Stimulated activated CD8-positive, alpha-beta memory T cell treated with anti-CD3 and anti-CD28 coated beads, Interleukin-12 subunit alpha, Interleukin-12 subunit beta, amount 100 ng/mL, for 4 hours (primary cell): ENCODE measurements at regions not wholly inside any gene's neighbourhood (a gene's known extent, or its start where the extent isn't known, plus 50 kb on each side); places are given as distances from the start of the nearest gene placed in this dataset.
"Not testable (repeated sequence)": the region's sequence is repeated elsewhere in the genome, so short reads cannot be mapped to it uniquely, and the experiment has no call there.

Source experiments
- DNase-seq: peaks from one replicate; pipeline ENCODE4 v3.0.0-alpha.2; 2020; ENCODE audit warnings: low read depth

DNA sequence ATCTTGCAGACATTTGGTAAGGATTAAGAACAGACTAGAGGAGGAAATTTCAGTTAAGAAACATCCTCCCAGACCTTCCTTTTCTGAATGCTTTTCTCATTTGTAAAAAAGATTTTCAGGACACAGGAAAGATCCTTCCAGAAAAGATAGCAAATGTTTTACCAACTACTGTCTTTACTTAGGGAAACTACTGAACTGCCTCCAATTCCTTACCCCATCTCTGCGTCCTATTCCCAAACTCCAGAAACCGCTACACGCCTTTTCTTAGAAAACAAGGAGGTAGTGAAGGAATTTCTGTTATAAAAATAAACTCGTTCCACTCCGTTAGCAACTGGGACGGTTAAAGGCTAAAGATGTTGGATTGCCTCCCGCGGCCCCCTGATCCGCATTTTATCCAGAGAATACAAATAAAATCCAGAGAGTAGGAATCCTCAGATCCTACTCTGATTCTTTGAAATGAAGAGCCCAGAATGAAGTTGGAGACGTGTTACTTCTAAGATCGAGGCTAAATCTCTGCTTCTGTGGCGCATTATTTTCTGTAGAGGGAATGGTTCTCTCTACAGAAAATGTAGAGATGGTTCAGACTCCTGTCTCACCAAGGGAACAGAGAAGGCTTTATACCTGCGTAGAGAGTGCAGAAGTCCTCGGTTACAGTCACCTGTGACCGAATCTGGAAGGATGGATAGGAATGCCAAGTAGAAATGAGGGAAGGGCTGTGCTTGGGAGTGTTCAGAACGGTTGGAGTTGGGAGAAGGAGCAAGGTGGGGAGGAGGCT, 133.0 kb downstream of the GPX5 start:
- no peak for DNase-seq

DNA sequence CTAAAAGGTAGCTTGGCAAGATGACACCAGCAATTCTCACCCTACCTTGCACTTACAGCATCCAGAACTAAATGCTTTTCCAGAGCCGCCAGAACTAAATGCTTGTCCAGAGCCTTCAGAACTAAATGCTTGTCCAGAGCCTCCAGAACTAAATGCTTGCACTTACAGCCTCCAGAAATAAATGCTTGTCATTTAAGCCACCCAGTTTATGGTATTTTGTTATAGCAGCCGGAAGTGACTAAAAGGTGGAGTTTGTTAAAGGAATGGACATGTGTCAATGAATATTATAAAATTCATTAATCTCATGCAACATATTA, 133.5 kb downstream of the GPX5 start:
- no peak for DNase-seq

DNA sequence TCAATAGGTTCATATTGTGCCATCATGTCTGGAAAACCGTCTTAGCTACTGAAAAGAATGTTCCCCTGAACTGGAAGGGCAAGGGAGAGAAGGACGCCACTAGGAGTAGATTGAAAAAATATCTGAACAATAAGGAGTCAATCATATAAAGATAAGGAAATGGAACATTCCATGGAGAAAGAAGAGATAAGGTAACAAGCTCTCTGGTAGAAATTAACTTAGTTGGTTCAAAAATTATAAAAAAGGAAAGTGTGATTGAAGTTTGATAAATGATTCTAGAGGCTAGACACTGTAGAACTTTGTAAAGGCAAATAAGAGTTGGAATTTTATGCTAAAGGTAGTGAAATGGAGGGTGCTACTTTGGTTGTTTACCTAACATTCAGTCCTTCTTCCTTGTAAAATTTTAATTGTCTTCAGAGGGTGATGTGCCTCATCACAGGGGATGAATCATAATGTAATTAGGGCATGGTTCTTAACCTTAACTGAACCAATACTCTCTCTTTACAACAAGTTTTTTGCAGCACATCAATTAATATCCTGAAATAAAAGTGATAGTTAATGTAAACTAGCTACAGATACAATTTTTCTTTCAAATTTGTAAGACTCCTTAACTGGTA, 135.5 kb downstream of the GPX5 start:
- no peak for DNase-seq

DNA sequence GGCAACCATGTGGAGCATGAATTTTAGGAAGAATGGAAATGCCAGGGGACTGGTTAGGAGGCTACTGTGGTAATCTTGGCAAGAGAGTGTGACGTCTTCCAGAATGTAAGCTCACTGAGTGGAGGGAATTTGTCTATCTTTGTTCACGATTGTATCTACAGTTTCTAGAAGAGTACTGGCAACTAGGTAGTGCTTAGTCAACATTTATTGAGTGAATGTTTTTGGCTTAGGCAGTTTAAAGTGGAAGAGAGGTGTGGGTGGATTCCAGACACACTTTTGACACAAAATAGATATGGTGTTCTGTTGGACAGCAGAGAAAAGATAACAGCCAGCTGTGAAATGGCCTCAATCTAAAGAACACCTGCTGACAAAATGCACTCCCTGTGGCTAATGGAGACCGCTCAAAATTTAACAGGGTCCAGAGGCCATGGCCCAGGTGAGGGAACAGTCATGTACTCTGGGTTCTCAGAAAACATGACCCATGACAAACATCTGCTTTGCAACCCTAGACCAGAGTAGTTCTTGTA, 139.3 kb downstream of the GPX5 start:
- DNase-seq = no peak

DNA sequence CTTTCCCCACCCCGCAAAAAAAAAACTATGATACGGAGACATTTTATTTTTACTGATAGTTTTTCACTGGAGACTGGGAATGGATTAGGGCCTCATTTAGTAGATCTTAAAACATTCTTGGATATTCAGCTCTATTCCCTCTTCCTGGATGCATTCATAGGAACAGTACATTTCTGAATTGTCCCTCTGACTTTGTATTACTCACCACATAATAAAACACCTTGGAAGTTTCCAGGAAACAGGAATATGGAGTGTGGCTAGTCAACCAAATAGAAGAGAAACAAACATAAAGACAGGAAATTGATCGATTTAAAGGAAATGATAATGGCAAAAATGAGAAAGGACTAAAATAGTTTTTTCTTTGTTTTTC, 147.7 kb downstream of the GPX5 start:
- DNase-seq = no peak

DNA sequence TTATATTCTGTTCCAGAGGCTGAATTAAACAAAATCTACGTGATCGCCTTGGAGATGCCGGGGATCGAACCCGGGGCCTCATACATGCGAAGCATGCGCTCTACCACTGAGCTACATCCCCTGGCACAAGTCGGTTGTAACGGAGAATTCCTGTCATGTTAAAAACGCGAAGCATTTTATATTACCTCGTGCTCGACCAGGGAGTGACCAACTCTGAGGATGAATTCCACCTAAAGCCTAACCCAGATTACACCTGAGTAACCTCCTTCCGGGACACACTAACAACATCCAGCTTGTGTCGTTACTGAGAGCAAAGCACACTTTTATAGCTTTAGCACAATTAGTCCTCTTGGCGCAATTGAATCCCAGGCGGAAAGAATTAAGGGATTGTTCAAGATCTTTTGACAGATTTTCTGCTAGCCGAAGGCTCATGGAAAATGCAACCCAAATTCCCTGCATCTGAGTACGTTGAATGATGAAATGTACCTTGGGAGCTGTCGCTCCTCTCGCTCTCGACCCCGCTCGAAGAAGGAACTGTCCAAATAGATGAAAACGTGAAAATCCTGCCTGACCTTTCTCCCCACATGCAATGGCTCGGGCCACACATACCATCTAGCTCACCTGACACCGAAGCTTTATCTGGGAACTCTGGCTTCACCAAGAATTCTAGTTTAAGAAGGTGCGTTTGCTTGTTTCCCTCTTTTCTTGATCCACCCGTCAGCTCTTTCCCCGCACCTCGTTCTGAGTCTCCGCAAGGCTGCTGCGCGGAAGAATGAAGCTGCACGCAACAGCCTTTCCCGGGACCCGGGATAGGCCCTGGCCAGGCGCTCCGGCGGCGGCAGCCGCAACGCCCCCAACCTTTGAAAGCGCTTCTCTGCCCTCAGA, 148.3 kb downstream of the GPX5 start:
- no peak for DNase-seq

DNA sequence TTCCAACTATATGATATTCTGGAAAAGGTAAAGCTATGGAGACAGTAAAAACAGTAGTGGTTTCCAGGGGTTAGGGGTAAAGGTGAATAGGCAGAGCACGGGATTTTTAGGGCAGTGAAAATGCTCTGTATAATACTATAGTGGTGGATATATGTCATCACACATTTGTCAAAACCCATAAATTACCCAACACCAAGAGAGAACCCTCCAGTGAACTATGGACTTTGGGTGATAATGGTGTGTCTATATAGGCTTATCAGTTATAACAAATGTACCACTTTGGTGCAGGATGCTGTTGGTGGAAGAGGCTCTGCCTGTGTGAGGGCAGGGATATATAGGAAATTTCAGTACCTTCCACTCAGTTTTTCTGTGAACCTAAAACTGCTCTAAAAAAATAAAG, 149.9 kb downstream of the GPX5 start:
- no peak for DNase-seq

DNA sequence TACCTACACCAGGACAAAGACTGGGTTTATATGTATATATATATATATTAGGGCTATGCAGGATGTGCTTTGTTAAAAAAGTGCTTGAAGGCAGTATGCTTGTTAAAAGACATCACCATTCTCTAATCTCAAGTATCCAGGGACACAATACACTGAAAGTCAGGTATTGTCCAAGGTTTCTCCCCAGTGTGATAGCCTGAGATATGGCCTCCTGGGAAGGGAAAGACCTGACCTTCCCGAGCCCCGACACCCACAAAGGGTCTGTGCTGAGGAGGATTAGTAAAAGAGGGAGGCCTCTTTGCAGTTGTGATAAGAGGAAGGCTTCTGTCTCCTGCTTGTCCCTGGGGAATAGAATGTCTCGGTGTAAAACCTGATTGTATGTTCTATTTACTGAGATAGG, 156.9 kb downstream of the GPX5 start:
- DNase-seq = no peak

DNA sequence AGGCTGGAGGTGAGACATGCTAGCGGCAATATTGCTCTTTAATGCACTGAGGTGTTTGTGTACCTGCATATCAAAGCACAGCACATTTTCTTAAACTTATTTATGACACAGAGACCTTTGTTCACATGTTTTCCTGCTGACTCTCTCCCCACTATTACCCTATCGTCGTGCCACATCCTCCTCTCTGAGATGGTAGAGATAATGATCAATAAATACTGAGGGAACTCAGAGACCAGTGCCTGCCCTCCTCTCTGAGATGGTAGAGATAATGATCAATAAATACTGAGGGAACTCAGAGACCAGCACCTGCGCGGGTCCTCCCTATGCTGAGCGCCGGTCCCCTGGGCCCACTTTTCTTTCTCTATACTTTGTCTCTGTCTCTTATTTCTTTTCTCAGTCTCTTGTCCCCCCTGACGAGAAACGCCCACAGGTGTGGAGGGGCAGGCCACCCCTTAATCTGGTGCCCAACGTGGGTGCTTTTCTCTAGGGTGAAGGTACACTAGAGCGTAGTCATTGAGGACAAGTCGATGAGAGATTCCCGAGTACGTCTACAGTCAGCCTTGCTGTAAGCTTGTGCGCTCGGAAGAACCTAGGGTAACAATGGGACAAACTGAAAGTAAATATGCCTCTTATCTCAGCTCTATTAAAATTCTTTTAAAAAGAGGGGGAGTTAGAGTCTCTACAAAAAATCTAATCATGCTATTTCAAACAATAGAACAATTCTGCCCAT, 157.4 kb downstream of the GPX5 start:
- DNase-seq = not testable (repeated sequence)

DNA sequence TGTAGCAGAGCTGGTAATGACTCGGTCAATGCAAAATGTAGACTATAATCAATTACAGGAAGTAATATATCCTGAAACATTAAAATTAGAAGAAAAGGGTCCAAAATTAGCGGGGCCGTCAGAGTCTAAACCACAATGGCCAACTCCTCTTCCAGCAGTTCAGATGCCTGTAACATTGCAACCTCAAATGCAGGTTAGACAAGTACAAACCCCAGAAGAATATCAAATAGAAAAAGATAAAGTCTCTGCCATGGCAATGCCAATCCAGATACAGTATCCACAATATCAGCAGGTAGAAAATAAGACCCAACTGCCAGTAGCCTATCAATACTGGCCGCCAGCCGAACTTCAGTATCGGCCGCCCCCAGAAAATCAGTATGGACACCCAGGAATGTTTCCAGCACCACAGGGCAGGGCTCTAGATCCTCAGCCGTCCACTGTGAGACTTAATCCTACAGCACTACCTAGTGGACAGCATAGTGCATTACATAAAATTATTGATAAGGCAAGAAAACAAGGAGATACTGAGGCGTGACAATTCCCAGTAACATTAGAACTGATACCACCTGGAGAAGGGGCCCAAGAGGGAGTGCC, 158.4 kb downstream of the GPX5 start:
- no peak for DNase-seq

DNA sequence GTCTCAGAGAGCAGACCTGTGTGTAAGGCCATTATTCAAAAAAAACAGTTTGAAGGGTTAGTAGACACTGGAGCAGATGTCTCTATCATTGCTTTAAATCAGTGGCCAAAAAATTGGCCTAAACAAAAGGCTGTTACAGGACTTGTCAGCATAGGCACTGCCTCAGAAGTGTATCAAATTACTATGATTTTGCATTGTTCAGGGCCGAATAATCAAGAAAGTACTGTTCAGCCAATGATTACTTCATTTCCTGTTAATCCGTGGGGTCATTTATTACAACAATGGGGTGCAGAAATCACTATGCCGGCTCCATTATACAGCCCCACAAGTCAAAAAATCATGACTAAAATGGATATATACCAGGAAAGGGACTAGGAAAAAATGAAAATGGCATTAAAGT, 160.3 kb downstream of the GPX5 start:
- not testable (repeated sequence) for DNase-seq

DNA sequence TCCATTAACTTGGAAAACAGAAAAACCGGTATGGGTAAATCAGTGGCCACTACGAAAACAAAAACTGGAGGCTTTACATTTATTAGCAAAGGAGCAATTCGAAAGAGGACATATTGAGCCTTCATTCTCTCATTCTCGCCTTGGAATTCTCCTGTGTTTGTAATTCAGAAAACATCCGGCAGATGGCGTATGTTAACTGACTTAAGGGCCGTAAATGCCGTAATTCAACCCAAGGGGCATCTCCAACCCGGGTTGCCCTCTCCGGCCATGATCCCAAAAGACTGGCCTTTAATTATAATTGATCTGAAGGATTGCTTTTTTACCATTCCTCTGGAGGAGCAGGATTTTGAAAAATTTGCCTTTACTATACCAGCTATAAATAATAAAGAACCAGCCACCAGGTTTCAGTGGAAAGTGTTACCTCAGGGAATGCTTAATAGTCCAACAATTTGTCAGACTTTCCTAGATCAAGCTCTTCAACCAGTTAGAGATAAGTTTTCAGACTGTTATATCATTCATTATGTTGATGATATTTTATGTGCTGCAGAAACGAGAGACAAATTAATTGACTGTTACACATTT, 160.9 kb downstream of the GPX5 start:
- DNase-seq = not testable (repeated sequence)

DNA sequence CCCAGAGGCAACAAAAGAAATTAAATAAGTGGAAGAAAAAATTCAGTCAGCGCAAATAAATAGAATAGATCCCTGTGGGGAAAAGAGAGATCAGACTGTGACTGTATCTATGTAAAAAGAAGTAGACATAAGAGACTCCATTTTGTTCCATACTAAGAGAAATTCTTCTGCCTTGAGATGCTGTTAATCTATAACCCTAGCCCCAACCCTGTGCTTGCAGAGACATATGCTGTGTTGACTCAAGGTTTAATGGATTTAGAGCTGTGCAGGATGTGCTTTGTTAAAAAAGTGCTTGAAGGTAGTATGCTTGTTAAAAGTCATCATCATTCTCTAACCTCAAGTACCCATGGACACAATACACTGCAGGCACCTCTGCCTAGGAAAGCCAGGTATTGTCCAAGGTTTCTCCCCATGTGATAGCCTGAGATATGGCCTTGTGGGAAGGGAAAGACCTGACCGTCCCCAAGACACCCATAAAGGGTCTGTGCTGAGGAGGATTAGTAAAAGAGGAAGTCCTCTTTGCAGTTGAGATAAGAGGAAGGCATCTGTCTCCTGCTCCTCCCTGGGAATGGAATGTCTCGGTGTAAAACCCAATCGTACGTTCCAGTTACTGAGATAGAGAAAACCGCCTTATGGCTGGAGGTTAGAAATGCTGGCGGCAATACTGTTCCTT, 161.8 kb downstream of the GPX5 start:
- DNase-seq = not testable (repeated sequence)

DNA sequence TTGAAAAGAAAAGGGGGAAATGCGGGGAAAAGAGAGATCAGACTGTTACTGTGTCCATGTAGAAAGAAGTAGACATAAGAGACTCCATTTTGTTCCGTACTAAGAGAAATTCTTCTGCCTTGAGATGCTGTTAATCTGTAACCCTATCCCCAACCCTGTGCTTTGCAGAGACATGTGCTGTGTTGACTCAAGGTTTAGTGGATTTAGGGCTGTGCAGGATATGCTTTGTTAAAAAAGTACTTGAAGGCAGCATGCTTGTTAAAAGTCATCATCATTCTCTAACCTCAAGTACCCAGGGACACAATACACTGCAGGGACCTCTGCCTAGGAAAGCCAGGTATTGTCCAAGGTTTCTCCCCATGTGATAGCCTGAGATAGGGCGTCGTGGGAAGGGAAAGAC, 166.3 kb downstream of the GPX5 start:
- not testable (repeated sequence) for DNase-seq

DNA sequence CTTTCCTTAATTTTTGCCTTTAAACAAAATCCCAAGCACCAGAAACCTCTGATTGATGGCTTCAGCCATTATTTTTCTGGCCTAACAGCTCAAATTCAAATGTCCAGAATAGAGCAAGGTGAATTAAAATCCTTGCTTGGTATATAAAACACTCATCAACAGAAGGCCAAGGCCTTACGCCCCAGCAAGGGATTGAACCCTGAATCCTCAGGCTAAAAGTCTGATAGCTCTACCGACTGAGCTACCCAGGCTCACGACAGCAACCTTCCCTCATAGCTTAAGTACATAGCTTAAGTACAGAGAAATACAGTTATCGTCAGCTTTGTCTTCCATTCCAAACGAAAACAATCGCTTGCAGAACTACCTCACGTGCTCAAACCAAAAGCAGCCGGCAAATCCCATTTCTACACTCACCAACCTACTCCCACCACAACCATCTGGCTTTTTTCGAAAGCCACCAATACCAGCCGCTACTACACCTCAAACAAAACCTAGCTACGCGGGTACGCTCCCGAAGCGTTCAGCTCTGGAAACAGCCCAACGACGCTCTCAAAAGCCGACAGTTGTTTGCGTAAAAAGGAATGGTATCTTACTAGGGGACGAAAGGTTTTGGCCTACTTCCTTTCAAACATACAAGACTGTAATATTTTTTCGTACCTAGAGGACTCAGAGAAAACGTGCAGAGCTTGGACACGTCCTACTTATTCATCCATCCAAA, 167.5 kb downstream of the GPX5 start:
- DNase-seq = no peak

DNA sequence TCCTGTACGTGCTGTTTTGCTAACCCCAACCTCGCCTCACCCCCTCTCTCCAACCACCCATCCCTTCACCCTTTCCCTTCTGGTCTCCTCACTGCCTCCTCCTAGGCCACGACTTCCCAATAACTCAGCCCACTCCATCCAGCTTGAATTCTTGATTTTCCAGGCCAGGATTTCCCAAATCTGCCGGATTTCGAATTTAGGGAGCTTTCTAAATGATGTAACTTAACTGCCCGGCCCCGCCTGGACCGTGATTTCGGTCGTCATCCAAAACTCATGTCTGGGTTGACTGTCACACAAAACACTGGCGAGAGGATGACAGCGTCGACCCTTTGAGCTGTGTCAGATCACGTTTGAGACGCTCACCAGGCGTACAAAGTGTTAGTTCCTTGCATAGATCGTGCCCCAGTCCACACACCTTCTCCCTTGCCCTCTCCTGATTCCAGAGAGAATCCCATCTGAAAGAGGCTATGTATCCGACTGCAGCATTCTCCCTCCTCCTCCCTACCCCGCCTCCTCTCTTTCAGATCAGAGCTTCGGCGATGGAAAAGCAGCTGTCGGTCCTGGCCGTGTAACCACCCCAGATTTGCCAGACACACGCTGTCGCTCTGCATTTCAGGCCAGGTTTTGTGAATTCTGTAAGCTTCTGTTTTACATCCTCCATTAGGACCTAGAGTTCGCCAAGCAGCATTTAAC, 168.2 kb downstream of the GPX5 start:
- no peak for DNase-seq

DNA sequence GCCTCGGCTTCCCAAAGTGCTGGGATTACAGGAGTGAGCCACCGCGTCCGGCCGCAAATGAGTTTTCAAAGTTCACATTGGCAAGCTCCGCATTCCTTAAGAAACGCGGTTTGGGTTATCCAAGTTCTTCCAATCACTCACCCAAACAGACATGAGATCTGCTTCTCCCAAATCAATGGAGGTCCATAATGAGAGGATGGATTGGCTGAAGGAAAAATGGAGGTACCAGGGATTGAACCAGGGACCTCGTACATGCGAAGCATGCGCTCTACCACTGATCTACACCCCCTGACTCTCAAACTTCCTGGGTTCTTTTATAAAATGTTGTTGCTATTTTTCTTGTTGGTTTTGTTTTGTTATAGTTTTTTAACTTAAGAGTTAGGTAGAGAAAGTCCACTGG, 170.0 kb downstream of the GPX5 start:
- no peak for DNase-seq

DNA sequence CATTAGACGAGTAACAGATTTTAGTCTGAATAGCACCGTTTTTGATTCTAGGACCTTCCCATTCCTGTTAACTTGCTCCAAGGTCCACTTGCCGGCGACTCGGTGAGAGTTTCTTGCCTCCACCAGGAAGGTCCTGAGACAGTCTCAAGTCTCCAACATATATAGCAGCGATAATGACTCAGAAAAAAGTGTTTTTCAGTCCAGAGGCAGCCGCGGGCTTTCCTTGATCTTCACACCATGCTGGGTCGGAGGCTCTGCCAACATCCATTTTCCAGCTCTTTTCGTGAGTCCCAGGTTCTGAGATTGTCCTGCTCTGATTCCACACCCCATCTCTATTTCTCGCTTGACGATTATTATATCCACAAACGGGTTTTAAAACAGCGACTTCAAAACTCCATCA, 170.5 kb downstream of the GPX5 start:
- no peak for DNase-seq

DNA sequence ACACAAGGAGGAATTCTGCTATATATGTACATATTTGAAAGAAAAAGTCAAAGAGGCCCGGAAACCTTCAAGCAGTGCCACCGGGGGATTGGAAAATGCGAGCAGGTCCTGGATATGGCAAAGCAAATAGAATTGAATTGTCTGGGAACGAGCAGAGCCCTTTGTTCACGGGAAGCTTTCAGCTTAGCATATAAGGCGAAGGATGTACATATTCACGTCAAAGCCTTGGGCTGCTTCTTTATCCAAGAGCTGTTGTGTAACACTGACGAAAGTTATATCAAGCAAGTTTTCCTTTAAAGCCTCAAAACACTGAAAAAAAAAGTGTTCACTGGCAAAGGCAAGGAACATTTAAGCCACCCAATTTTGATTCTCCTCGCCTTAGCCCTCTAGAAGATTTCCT, 171.0 kb downstream of the GPX5 start:
- no peak for DNase-seq
